ENCODE measurements at regions not wholly inside any gene's neighbourhood (a gene's known extent, or its start where the extent isn't known, plus 50 kb on each side); places are given as distances from the start of the nearest gene placed in this dataset.

GRCh38 chr5:128009403-128009802 is 74.2 kb upstream of the SLC12A2 start:
- TF ChIP-seq CTCF (IDR thresholded peaks at IDR 0.05) = no peak
- TF ChIP-seq POLR2A (IDR thresholded peaks at IDR 0.05) = no peak
- no peak for TF ChIP-seq EP300 (IDR thresholded peaks at IDR 0.05)
- H3K4me3 ChIP-seq = no peak overlapping the region
- intact Hi-C loops (cut with DNase I) = no loop called here
- no peaks in the 10 kb centered on the region for H3K4me1 ChIP-seq (ENCODE audit: insufficient read depth)
- peaks cover 3% of the 10 kb centered on the region for H3K27me3 ChIP-seq
- H3K27ac ChIP-seq = no peak overlapping the region
- H3K36me3 ChIP-seq = no peaks in the 10 kb centered on the region
- no peaks in the 10 kb centered on the region for H3K9me3 ChIP-seq
- DNase-seq = no peak

DNA sequence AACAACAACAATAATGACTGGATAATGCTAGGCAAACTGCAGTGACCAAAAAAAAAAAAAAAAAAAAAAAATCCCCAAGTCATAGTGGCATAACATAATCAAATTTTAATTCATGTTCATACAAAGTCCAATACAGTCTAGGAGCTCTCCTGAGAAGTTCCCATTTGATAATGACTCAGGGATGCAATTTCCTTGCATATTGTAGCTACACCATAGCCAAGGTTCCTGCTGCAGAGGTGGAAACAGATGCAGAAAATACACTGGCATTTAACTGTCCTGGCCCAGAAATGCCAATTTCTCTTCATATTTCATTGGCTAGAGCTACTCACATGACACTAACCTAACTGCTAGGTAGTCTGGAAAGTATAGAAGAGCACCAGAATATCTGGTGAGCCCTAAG is 72.2 kb upstream of the SLC12A2 start:
- Histone ChIP-seq H3K36me3 (no peaks in the 10 kb centered on the region), H3K27me3 (peaks cover 3% of the 10 kb centered on the region), H3K9me3 (no peaks in the 10 kb centered on the region), H3K27ac (no peak overlapping the region), H3K4me1 (ENCODE audit: insufficient read depth) (no peaks in the 10 kb centered on the region), H3K4me3 (no peak overlapping the region)
- no peak for TF ChIP-seq CTCF (IDR thresholded peaks at IDR 0.05)
- no peak for TF ChIP-seq EP300 (IDR thresholded peaks at IDR 0.05)
- TF ChIP-seq POLR2A (IDR thresholded peaks at IDR 0.05) = no peak
- DNase-seq = no peak
- intact Hi-C loops (cut with DNase I) = no loop called here

DNA sequence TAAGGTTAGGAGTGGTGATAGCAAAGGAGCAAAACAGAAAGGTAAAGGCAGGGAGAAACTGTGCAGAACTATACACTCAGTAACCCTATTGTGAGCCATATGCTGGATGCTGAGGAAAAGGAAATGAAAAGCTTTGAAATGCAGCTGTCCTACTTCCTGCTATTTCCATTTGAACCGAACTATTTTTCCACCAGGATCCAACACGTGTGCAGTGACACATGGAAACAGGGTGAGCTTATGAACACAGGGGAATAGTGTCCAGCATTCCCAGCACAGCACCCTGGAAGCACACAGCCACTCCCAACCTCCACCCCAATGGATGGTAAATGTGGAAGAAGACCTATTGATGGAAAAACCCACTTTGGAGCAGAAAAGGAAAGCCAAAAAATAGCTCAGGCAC is 69.0 kb upstream of the SLC12A2 start:
- 57 to 64% (median 61%) methylated on average over 2 of the region's 2 CpGs for WGBS, 3 donors
- Histone ChIP-seq H3K36me3 (no peaks in the 10 kb centered on the region), H3K9me3 (no peaks in the 10 kb centered on the region), H3K4me1 (ENCODE audit: insufficient read depth) (no peaks in the 10 kb centered on the region), H3K27me3 (peaks cover 3% of the 10 kb centered on the region), H3K27ac (no peak overlapping the region), H3K4me3 (no peak overlapping the region)
- no peak for DNase-seq
- TF ChIP-seq POLR2A (IDR thresholded peaks at IDR 0.05) (no peak), EP300 (IDR thresholded peaks at IDR 0.05) (no peak)
- intact Hi-C loops (cut with DNase I) = no loop called here

- Histone ChIP-seq H3K9me3 (no peaks in the 10 kb centered on the region), H3K4me3 (no peak overlapping the region), H3K27ac (no peak overlapping the region), H3K36me3 (no peaks in the 10 kb centered on the region), H3K27me3 (peaks cover 3% of the 10 kb centered on the region), H3K4me1 (ENCODE audit: insufficient read depth) (no peaks in the 10 kb centered on the region)
- intact Hi-C loops (cut with DNase I) = no loop called here
- TF ChIP-seq POLR2A (IDR thresholded peaks at IDR 0.05) (no peak), CTCF (IDR thresholded peaks at IDR 0.05) (no peak), EP300 (IDR thresholded peaks at IDR 0.05) (no peak)
- 62 to 85% (median 76%) methylated on average over 1 of the region's 1 CpG for WGBS, 3 donors
- DNase-seq = no peak
Observed at GRCh38 chr5:128015478-128015877, 68.1 kb upstream of the SLC12A2 start.

GRCh38 chr5:128015978-128016377 is 67.6 kb upstream of the SLC12A2 start:
- TF ChIP-seq CTCF (IDR thresholded peaks at IDR 0.05) (no peak), EP300 (IDR thresholded peaks at IDR 0.05) (no peak), POLR2A (IDR thresholded peaks at IDR 0.05) (no peak)
- Histone ChIP-seq H3K36me3 (no peaks in the 10 kb centered on the region), H3K9me3 (no peaks in the 10 kb centered on the region), H3K4me1 (ENCODE audit: insufficient read depth) (no peaks in the 10 kb centered on the region), H3K4me3 (no peak overlapping the region), H3K27ac (no peak overlapping the region), H3K27me3 (peaks cover 3% of the 10 kb centered on the region)
- WGBS, 3 donors = 96 to 100% (median 100%) methylated on average over 1 of the region's 1 CpG
- intact Hi-C loops (cut with DNase I) = no loop called here
- DNase-seq = no peak
